Natural killer cell (primary cell): ENCODE measurements at regions not wholly inside any gene's neighbourhood (a gene's known extent, or its start where the extent isn't known, plus 50 kb on each side); places are given as distances from the start of the nearest gene placed in this dataset.

Experiments used
- ATAC-seq, 3 donors: fragments of 150-1000 bp in 2 of 3; fragments of 200-7000 bp in 1 of 3; cut with Tn5 transposase; 1 replicate in 1 of 3; 2 replicates in 2 of 3; pipeline ENCODE4 v1.10.0; 2021; ENCODE audit warnings: mild to moderate bottlenecking in 2 of 3, moderate library complexity in 2 of 3
- DNase-seq, 2 donors: peaks; one replicate each; pipeline versions ENCODE4 v3.0.0 to v3.0.0-alpha.2; 2013 to 2021; ENCODE audit warnings: mixed read lengths in 1 of 2
- H3K27ac ChIP-seq: one replicate; pipeline ENCODE4 v1.5.1; 2013; ENCODE audit warnings: mild to moderate bottlenecking, low read length
- H3K27me3 ChIP-seq: one replicate; pipeline ENCODE4 v1.6.1; 2013; ENCODE audit warnings: low read length; ENCODE audit not compliant: control insufficient read depth, insufficient read depth
- H3K36me3 ChIP-seq: one replicate; pipeline ENCODE4 v1.6.1; 2013; ENCODE audit warnings: low read length; ENCODE audit not compliant: control insufficient read depth, insufficient read depth
- H3K4me1 ChIP-seq: one replicate; pipeline ENCODE4 v1.6.1; 2013; ENCODE audit warnings: low read length; ENCODE audit not compliant: control insufficient read depth, insufficient read depth
- H3K4me3 ChIP-seq: one replicate; pipeline ENCODE4 v1.5.1; 2013; ENCODE audit warnings: low read length
- H3K9me3 ChIP-seq: one replicate; pipeline ENCODE4 v1.6.1; 2013; ENCODE audit warnings: low read length; ENCODE audit not compliant: control insufficient read depth, insufficient read depth
- H3K27ac Mint-ChIP-seq, 2 donors: one replicate each; pipeline ENCODE4 v1.8.0; 2022; ENCODE audit warnings: mild to moderate bottlenecking in 2 of 2, mixed read lengths in 2 of 2, moderate library complexity in 1 of 2
- H3K27me3 Mint-ChIP-seq, 2 donors: one replicate each; pipeline ENCODE4 v1.8.0; 2022; ENCODE audit warnings: low read depth in 2 of 2, mixed read lengths in 2 of 2
- H3K36me3 Mint-ChIP-seq: one replicate; pipeline ENCODE4 v1.8.0; 2022; ENCODE audit warnings: mixed read lengths
- H3K4me1 Mint-ChIP-seq, 2 donors: one replicate each; pipeline ENCODE4 v1.8.0; 2022; ENCODE audit warnings: mixed read lengths in 2 of 2
- H3K4me3 Mint-ChIP-seq: one replicate; pipeline ENCODE4 v1.8.0; 2022; ENCODE audit warnings: mild to moderate bottlenecking, moderate library complexity, mixed read lengths
- H3K9me3 Mint-ChIP-seq, 2 donors: one replicate each; pipeline ENCODE4 v1.8.0; 2022; ENCODE audit warnings: mixed read lengths in 2 of 2
- WGBS: methylation state at CpG from one replicate; pipeline ENCODE4 v1.1.7; 2013; ENCODE audit warnings: missing lambda C conversion rate; ENCODE audit not compliant: insufficient coverage; 5-methylcytosine and 5-hydroxymethylcytosine counted together
- intact Hi-C: fragments of 100-400 bp; cut with micrococcal nuclease; formaldehyde crosslinking; loops from one replicate; pipeline ENCODE4 v1.14.2; 2022
- TF ChIP-seq, protein P1 (sequence below): fragments of 200-600 bp; IDR thresholded peaks from one replicate; pipeline ENCODE4 v1.8.0; 2022; ENCODE audit warnings: antibody characterized with exemption

DNA sequence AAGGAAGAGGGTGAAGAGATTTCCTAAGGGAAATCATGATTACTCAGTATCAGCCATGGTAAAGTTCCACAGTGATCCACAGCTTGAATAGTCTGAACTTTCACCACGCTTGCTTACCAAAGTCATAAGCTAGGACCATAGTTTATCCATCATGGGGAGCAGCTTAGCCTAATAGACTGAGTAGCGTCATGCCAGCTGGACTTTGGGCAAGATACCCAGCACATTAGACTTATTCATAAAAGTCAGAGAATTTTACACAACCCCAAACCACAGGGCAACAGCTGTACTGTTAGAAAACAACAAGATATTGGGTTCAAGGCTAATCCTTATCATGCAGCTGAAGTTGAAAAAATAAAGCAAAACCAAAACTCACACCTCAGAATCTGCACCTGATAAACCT, 491.0 kb downstream of the XPNPEP1 start:
- 85% methylated on average over 2 of the region's 2 CpGs for WGBS
- no peak overlapping the region for H3K27ac ChIP-seq
- H3K36me3 ChIP-seq: no peaks in the 10 kb centered on the region
- TF ChIP-seq, protein P1, sequence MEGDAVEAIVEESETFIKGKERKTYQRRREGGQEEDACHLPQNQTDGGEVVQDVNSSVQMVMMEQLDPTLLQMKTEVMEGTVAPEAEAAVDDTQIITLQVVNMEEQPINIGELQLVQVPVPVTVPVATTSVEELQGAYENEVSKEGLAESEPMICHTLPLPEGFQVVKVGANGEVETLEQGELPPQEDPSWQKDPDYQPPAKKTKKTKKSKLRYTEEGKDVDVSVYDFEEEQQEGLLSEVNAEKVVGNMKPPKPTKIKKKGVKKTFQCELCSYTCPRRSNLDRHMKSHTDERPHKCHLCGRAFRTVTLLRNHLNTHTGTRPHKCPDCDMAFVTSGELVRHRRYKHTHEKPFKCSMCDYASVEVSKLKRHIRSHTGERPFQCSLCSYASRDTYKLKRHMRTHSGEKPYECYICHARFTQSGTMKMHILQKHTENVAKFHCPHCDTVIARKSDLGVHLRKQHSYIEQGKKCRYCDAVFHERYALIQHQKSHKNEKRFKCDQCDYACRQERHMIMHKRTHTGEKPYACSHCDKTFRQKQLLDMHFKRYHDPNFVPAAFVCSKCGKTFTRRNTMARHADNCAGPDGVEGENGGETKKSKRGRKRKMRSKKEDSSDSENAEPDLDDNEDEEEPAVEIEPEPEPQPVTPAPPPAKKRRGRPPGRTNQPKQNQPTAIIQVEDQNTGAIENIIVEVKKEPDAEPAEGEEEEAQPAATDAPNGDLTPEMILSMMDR: no peak
- DNase-seq (no peak), ATAC-seq (no peak)
- no peaks in the 10 kb centered on the region for H3K9me3 ChIP-seq
- no peaks in the 10 kb centered on the region for H3K4me1 ChIP-seq
- intact Hi-C loops: no loop called here
- no peaks in the 10 kb centered on the region for H3K27me3 Mint-ChIP-seq
- no peak overlapping the region for H3K27ac Mint-ChIP-seq
- H3K4me3 ChIP-seq: no peak overlapping the region
- no peaks in the 10 kb centered on the region for H3K4me1 Mint-ChIP-seq
- H3K27me3 ChIP-seq: no peaks in the 10 kb centered on the region
- no peak overlapping the region for H3K4me3 Mint-ChIP-seq
- H3K36me3 Mint-ChIP-seq: no peaks in the 10 kb centered on the region
- peaks cover 0 to 2% of the 10 kb centered on the region in 2 donors for H3K9me3 Mint-ChIP-seq

DNA sequence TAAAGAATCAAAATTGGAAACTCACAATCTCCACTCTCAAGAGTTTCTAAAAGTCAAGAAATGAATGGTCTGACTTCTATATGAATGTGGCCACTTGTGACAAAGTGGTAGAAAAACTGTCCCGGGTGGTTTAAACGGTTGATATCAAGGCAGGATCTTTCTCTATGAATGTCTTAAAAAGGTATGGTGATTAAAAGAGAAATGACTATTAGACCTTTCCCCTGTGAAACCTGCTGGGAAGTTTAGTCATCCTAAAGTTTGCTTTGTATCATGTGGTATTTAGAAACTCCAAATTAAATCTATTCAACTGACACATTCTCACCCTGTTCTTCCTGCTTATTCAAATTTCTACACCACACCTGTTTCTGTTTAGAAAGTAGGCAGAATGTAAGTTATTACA, 492.5 kb downstream of the XPNPEP1 start:
- Mint-ChIP-seq H3K4me1 (no peaks in the 10 kb centered on the region), H3K27me3 (no peaks in the 10 kb centered on the region), H3K36me3 (no peaks in the 10 kb centered on the region), H3K9me3 (peaks cover 0 to 2% of the 10 kb centered on the region in 2 donors), H3K4me3 (no peak overlapping the region), H3K27ac (no peak overlapping the region)
- ATAC-seq (no peak), DNase-seq (no peak)
- no peak overlapping the region for H3K4me3 ChIP-seq
- TF ChIP-seq, protein P1: no peak
- H3K4me1 ChIP-seq: no peaks in the 10 kb centered on the region
- 82% methylated on average over 2 of the region's 2 CpGs for WGBS
- intact Hi-C loops: no loop called here
- H3K27me3 ChIP-seq: no peaks in the 10 kb centered on the region
- H3K27ac ChIP-seq: no peak overlapping the region
- no peaks in the 10 kb centered on the region for H3K36me3 ChIP-seq
- no peaks in the 10 kb centered on the region for H3K9me3 ChIP-seq

DNA sequence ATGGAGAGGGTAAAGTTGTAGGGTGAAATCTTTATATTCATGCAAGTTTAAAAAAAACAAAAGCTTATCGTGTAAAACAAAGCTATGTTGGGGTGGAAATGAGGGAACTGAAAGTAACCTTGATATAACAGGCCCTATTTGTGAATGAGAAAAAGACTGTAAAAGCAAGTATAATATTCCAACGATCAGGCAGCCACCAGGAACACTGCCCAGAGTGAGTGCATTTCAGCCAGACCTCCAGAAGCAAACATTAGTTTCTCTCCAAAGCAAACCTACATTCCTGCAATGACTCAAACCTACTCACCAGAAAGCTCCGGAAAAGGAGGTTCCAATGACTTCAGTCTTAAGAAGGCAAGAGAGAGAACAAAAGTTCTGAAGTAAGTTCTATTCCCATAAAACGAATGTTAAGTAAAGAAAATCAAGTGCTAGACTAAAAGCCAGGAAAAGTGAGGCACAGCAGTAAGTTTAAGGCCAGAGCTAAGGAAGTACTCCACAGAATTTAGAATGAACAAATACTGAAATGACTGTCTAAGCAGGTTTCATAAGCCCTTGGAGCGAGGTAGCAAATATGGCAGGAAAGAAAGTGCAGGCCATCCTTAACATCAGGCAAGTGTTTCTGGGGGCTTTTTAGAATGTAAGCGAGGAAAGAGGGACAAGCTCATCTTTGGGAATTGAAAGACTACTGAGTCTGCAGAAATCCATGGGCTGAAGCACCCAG, 493.1 kb downstream of the XPNPEP1 start:
- Histone ChIP-seq H3K4me3 (no peak overlapping the region), H3K9me3 (no peaks in the 10 kb centered on the region), H3K4me1 (no peaks in the 10 kb centered on the region), H3K36me3 (no peaks in the 10 kb centered on the region), H3K27me3 (no peaks in the 10 kb centered on the region), H3K27ac (no peak overlapping the region)
- Mint-ChIP-seq H3K9me3 (peaks cover 0 to 2% of the 10 kb centered on the region in 2 donors), H3K27me3 (no peaks in the 10 kb centered on the region), H3K4me1 (no peaks in the 10 kb centered on the region), H3K4me3 (no peak overlapping the region), H3K27ac (no peak overlapping the region), H3K36me3 (no peaks in the 10 kb centered on the region)
- WGBS: 69% methylated on average over 6 of the region's 6 CpGs
- ATAC-seq (no peak), DNase-seq (no peak)
- TF ChIP-seq, protein P1: no peak
- intact Hi-C loops: no loop called here
